ENCODE measurements at regions not wholly inside any gene's neighbourhood (a gene's known extent, or its start where the extent isn't known, plus 50 kb on each side); places are given as distances from the start of the nearest gene placed in this dataset.

DNA sequence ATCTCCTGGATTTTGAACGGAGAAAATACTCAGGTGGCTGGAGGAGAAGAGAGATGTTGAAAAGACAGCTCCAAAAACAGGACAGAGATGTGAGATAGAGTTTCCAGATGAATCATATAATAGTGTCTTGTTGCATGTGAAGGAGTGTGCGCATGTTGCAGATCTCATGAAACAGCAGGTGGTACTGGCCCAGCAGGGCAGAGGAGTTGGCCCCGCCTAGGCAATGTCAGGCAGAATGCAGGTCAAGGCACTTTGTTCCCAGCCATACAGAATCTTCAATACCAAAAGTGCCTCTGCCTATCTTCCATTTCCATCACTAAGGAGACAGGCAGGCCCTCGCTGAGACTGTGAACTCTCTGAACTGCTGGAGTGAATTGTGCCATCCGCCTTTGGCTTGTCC, 63.9 kb upstream of the FAT1 start (continued):
- TF ChIP-seq, protein P1, sequence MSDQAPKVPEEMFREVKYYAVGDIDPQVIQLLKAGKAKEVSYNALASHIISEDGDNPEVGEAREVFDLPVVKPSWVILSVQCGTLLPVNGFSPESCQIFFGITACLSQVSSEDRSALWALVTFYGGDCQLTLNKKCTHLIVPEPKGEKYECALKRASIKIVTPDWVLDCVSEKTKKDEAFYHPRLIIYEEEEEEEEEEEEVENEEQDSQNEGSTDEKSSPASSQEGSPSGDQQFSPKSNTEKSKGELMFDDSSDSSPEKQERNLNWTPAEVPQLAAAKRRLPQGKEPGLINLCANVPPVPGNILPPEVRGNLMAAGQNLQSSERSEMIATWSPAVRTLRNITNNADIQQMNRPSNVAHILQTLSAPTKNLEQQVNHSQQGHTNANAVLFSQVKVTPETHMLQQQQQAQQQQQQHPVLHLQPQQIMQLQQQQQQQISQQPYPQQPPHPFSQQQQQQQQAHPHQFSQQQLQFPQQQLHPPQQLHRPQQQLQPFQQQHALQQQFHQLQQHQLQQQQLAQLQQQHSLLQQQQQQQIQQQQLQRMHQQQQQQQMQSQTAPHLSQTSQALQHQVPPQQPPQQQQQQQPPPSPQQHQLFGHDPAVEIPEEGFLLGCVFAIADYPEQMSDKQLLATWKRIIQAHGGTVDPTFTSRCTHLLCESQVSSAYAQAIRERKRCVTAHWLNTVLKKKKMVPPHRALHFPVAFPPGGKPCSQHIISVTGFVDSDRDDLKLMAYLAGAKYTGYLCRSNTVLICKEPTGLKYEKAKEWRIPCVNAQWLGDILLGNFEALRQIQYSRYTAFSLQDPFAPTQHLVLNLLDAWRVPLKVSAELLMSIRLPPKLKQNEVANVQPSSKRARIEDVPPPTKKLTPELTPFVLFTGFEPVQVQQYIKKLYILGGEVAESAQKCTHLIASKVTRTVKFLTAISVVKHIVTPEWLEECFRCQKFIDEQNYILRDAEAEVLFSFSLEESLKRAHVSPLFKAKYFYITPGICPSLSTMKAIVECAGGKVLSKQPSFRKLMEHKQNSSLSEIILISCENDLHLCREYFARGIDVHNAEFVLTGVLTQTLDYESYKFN (CRISPR knock-in tag; conservative IDR thresholded peaks at IDR 0.05), result no peak
- TF ChIP-seq ZNF446 (CRISPR knock-in tag; IDR thresholded peaks at IDR 0.05), result no peak
- TF ChIP-seq, protein P2, sequence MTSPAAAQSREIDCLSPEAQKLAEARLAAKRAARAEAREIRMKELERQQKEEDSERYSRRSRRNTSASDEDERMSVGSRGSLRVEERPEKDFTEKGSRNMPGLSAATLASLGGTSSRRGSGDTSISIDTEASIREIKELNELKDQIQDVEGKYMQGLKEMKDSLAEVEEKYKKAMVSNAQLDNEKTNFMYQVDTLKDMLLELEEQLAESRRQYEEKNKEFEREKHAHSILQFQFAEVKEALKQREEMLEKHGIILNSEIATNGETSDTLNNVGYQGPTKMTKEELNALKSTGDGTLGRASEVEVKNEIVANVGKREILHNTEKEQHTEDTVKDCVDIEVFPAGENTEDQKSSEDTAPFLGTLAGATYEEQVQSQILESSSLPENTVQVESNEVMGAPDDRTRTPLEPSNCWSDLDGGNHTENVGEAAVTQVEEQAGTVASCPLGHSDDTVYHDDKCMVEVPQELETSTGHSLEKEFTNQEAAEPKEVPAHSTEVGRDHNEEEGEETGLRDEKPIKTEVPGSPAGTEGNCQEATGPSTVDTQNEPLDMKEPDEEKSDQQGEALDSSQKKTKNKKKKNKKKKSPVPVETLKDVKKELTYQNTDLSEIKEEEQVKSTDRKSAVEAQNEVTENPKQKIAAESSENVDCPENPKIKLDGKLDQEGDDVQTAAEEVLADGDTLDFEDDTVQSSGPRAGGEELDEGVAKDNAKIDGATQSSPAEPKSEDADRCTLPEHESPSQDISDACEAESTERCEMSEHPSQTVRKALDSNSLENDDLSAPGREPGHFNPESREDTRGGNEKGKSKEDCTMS (CRISPR knock-in tag; conservative IDR thresholded peaks at IDR 0.05), result no peak
- TF ChIP-seq ESRRA (CRISPR knock-in tag; IDR thresholded peaks at IDR 0.05; ENCODE audit: low read depth), result no peak
- TF ChIP-seq ZSCAN29 (CRISPR knock-in tag; conservative IDR thresholded peaks at IDR 0.05), result no peak
- TF ChIP-seq PHB2 (IDR thresholded peaks at IDR 0.05; ENCODE audit: partially characterized antibody), result no peak
- no peak for TF ChIP-seq CENPT (CRISPR knock-in tag; IDR thresholded peaks at IDR 0.05; ENCODE audit: low read depth)
- TF ChIP-seq, protein P3, sequence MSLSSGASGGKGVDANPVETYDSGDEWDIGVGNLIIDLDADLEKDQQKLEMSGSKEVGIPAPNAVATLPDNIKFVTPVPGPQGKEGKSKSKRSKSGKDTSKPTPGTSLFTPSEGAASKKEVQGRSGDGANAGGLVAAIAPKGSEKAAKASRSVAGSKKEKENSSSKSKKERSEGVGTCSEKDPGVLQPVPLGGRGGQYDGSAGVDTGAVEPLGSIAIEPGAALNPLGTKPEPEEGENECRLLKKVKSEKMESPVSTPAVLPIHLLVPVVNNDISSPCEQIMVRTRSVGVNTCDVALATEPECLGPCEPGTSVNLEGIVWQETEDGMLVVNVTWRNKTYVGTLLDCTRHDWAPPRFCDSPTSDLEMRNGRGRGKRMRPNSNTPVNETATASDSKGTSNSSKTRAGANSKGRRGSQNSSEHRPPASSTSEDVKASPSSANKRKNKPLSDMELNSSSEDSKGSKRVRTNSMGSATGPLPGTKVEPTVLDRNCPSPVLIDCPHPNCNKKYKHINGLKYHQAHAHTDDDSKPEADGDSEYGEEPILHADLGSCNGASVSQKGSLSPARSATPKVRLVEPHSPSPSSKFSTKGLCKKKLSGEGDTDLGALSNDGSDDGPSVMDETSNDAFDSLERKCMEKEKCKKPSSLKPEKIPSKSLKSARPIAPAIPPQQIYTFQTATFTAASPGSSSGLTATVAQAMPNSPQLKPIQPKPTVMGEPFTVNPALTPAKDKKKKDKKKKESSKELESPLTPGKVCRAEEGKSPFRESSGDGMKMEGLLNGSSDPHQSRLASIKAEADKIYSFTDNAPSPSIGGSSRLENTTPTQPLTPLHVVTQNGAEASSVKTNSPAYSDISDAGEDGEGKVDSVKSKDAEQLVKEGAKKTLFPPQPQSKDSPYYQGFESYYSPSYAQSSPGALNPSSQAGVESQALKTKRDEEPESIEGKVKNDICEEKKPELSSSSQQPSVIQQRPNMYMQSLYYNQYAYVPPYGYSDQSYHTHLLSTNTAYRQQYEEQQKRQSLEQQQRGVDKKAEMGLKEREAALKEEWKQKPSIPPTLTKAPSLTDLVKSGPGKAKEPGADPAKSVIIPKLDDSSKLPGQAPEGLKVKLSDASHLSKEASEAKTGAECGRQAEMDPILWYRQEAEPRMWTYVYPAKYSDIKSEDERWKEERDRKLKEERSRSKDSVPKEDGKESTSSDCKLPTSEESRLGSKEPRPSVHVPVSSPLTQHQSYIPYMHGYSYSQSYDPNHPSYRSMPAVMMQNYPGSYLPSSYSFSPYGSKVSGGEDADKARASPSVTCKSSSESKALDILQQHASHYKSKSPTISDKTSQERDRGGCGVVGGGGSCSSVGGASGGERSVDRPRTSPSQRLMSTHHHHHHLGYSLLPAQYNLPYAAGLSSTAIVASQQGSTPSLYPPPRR (CRISPR knock-in tag; IDR thresholded peaks at IDR 0.05; ENCODE audit: borderline replicate concordance), result no peak
- TF ChIP-seq, protein P4, sequence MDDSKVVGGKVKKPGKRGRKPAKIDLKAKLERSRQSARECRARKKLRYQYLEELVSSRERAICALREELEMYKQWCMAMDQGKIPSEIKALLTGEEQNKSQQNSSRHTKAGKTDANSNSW (CRISPR knock-in tag; IDR thresholded peaks at IDR 0.05; ENCODE audit: borderline replicate concordance), result no peak
- TF ChIP-seq, protein P5, sequence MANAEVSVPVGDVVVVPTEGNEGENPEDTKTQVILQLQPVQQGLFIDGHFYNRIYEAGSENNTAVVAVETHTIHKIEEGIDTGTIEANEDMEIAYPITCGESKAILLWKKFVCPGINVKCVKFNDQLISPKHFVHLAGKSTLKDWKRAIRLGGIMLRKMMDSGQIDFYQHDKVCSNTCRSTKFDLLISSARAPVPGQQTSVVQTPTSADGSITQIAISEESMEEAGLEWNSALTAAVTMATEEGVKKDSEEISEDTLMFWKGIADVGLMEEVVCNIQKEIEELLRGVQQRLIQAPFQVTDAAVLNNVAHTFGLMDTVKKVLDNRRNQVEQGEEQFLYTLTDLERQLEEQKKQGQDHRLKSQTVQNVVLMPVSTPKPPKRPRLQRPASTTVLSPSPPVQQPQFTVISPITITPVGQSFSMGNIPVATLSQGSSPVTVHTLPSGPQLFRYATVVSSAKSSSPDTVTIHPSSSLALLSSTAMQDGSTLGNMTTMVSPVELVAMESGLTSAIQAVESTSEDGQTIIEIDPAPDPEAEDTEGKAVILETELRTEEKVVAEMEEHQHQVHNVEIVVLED (CRISPR knock-in tag; IDR thresholded peaks at IDR 0.05; ENCODE audit: borderline replicate concordance), result no peak
- no peak for TF ChIP-seq SALL2 (CRISPR knock-in tag; IDR thresholded peaks at IDR 0.05)
- no peak for TF ChIP-seq ZNF724P (CRISPR knock-in tag; IDR thresholded peaks at IDR 0.05; ENCODE audit: borderline replicate concordance)
